GM10248 (cell line): ENCODE measurements at regions not wholly inside any gene's neighbourhood (a gene's known extent, or its start where the extent isn't known, plus 50 kb on each side); places are given as distances from the start of the nearest gene placed in this dataset.
"Not testable (repeated sequence)": the region's sequence is repeated elsewhere in the genome, so short reads cannot be mapped to it uniquely, and the experiment has no call there.

Experiments
- CTCF ChIA-PET: fragments of 300-600 bp; sonication (Branson Sonifier 250); formaldehyde crosslinking; extraction: SDS; loops from one replicate; lab custom pipeline; 2021; ENCODE audit warnings: antibody characterized with exemption; lab: Yijun Ruan, JAX
- POLR2A ChIA-PET: fragments of 350-650 bp; sonication (Branson Sonifier 250); formaldehyde crosslinking; extraction: SDS; loops from one replicate; lab custom pipeline; 2020; ENCODE audit warnings: antibody characterized with exemption; lab: Yijun Ruan, JAX
- DNase-seq: peaks from one replicate; pipeline ENCODE4 v3.0.0; 2012; ENCODE audit errors: extremely low spot score
- CTCF ChIP-seq: IDR thresholded peaks from 2 replicates; pipeline ENCODE4 v1.5.1; 2012; ENCODE audit warnings: mild to moderate bottlenecking, low read depth; ENCODE audit errors: extremely low read depth, missing control alignments, control extremely low read depth

GRCh38 chr6:150494241-150494640 is 105.4 kb upstream of the PLEKHG1 start:
- CTCF ChIA-PET: no interaction called here
- POLR2A ChIA-PET: no interaction called here
- no peak for DNase-seq
- TF ChIP-seq CTCF: no peak

GRCh38 chr6:150495126-150495525 is 104.6 kb upstream of the PLEKHG1 start:
- POLR2A ChIA-PET: no interaction called here
- no peak for DNase-seq
- TF ChIP-seq CTCF: no peak
- CTCF ChIA-PET: no interaction called here

- no peak for TF ChIP-seq CTCF
- DNase-seq: no peak
- ChIA-PET CTCF (no interaction called here), POLR2A (no interaction called here)
Measured at GRCh38 chr6:150496629-150497028, 103.1 kb upstream of the PLEKHG1 start.

- CTCF ChIA-PET: interaction anchor here (1.4 kb wide), 1 partner anchor 81 kb away, joined by 4 read pairs; no protein-coding TSS in a partner anchor
- POLR2A ChIA-PET: no interaction called here
- DNase-seq: no peak
- no peak for TF ChIP-seq CTCF
Measured at GRCh38 chr6:150499882-150500312, 99.8 kb upstream of the PLEKHG1 start.

GRCh38 chr6:150500568-150500967 is 99.1 kb upstream of the PLEKHG1 start:
- CTCF ChIA-PET, POLR2A ChIA-PET, DNase-seq: not testable (repeated sequence)

- POLR2A ChIA-PET: no interaction called here
- CTCF ChIA-PET: no interaction called here
- no peak for TF ChIP-seq CTCF
- no peak for DNase-seq
Measured at GRCh38 chr6:150503041-150503440, 96.6 kb upstream of the PLEKHG1 start.

GRCh38 chr6:150503586-150504339 is 95.9 kb upstream of the PLEKHG1 start:
- no peak for DNase-seq
- TF ChIP-seq CTCF: no peak
- ChIA-PET CTCF (no interaction called here), POLR2A (no interaction called here)

GRCh38 chr6:150507361-150507760 is 92.3 kb upstream of the PLEKHG1 start:
- POLR2A ChIA-PET, DNase-seq, CTCF ChIA-PET: not testable (repeated sequence)
